HG03039 (cell line): ENCODE measurements at regions not wholly inside any gene's neighbourhood (a gene's known extent, or its start where the extent isn't known, plus 50 kb on each side); places are given as distances from the start of the nearest gene placed in this dataset.
"Not testable (repeated sequence)": the region's sequence is repeated elsewhere in the genome, so short reads cannot be mapped to it uniquely, and the experiment has no call there.

Experiments
- ATAC-seq: cut with Tn5 transposase; IDR thresholded peaks from one replicate; pipeline ENCODE4 v1.9.1; 2021; ENCODE audit warnings: mild to moderate bottlenecking, moderate library complexity; ENCODE audit not compliant: unreplicated experiment

DNA sequence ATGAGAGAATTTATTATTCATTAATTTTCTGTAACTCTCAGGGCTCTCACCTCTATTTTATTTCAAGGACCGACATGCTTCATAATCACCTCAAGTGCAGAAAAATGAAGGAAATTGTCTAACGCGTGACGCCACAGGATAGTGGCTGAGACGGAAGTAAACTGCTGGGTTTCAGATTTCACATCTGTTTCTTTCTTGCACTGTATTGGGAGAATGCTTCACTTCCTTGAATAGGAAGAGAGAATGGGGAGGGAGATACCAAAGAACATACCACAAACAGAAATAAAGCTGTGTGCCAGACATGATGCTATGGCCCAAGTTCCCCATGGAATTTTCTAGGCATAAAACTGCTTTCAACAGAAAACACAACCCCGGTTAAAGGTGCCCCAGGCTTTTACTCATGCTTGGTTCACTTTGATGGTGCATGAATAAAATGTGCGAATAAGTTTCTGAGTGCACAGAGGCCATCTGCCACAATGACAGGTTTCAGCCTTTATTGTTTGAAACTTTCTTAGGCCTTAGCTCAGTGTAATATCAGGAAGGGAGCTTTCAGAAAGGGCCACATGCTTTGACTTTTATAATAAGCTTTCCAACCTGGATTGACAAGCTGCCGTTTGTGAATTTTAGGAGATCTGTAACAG lies 1116.4 kb downstream of the SOCS6 start:
- no peak for ATAC-seq

- no peak for ATAC-seq
These were observed 1114.7 kb downstream of the SOCS6 start for GRCh38 chr18:71403501-71403900.

DNA sequence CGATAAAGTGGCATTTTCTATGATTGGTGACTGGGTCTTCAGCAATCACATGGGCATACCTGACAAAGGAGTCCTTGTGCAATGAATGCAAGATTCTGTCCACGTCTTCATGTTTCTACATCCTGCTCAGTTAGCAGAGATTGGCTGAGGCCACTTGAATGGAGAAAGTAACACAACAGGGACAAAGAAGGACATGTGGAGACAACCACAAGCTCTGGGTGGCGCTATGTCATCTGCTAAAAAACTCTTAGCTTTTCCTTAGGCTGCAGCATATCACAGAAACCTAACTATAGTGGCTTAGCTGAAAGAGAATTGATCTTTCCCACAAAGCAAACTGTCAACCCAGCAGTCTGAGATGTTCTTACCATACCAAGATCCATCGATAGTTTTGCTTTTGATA lies 1109.7 kb downstream of the SOCS6 start:
- ATAC-seq: no peak

GRCh38 chr18:71388148-71388547 lies 1099.3 kb downstream of the SOCS6 start:
- ATAC-seq: no peak

GRCh38 chr18:71374294-71375000 lies 1085.6 kb downstream of the SOCS6 start:
- no peak for ATAC-seq

DNA sequence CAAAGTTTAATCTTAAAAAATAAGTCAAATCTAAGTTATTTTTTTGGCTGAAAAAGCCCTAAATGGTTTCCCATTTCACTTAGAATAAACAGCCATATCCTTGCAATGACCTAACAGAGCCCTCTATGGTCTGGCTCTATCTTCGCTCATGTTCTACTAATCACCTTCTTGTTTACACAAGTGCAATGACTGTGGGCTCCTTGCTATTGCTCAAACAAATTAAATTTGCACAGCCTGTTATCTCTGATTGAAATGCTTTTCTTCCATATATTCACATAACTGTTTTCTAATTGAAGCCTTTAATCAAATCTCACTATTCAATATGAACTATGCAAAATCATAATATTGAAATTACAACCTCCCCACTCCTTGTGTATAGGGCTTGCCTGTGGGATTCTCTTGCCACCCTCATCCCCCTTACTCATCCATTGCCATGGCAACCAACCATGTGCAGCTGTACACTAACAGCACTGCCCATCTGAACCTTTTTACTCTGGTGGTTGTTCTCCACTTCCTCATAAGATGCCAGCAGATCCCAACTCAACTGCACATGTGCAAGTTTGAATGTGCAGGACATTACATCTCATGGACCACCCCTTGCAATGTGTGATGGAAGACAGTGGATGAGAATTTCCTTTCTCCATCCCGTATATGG lies 1083.2 kb downstream of the SOCS6 start:
- ATAC-seq: no peak

GRCh38 chr18:71370671-71371445 lies 1082.0 kb downstream of the SOCS6 start:
- ATAC-seq: no peak

DNA sequence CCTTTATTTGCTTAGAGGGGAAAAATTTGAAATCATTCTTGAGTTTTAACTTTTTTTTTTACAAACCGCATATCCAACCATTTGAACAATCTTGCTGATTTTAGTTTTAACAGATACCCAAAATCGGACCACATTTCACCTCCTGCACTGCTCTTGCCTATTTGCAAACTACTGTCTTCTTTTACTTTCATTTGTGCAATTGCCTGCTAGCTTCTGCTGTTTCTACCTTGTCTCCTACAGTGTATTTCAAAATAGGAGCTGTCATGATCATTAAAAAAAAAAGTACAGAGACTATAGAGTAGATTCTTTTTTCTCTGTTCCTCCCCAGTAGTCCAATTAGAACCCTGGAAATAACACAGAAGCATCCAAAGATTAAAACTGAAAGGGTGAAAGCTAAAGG lies 1081.2 kb downstream of the SOCS6 start:
- ATAC-seq: no peak

DNA sequence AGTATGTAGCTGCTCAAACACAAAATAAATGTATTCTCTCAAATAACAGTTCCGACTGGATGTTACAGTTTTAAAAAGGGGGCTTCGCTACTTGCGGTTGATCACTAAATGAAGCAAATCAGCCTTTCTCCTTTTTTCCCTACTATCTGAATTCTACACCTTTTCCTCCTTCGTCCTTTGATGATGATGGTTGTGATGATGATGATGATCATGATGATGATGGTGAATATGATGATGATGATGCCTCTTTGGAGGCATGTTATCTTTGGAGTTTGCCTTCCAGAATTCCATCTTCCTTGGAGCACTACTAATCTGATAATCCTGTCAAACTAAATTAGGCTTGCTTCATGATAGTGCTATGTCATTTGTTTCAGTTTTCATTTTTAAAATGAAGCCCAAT lies 1073.3 kb downstream of the SOCS6 start:
- no peak for ATAC-seq

GRCh38 chr18:71355599-71355998 lies 1066.8 kb downstream of the SOCS6 start:
- not testable (repeated sequence) for ATAC-seq

GRCh38 chr18:71352618-71353017 lies 1063.8 kb downstream of the SOCS6 start:
- ATAC-seq: no peak

DNA sequence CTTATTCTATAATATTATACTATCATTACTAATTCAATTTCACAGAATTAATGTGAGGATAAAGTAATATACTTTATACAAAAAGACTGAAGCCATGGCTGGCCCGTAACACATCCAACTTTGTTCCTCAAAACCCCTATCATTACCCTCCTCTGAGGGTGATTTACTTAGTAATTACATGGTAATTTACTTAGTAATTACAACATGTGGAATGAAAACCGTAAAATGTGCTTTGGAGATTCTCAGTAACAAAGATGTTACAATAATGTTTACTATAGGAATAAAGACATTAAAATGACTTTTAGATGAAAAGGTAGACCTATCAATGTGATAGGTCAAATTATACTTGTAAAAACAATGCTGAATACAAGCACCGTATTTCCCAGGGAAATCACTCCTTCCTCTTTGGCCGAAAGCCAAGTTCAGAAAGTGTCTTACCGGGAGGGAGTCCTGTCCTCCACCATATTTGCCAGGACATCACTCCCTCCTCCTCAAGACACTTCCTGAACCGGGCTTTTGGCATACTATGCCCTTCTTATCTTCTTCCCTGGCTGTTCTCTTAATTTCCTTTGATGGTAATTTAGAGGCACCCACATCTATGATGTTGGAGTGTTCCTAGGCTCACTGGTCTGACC lies 1047.8 kb downstream of the SOCS6 start:
- no peak for ATAC-seq

GRCh38 chr18:71329563-71329962 lies 1040.7 kb downstream of the SOCS6 start:
- no peak for ATAC-seq

DNA sequence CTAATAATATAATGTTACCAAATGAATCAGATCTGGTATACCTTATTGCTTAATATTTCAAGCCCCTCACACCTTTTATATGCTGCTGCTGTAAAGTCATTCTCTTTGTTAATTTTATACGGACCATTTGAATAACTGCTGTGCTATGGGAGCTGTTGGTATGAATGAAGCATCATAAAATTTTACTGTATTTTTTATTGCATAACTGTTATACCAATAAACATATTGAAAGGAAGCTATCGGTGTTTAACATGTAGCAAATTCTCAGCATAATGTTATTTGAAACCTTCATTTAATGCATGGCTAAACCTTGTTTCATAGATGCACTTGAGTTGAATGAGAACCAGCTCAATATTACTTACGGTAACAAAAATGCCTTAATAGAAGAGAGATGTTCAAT lies 1040.3 kb downstream of the SOCS6 start:
- no peak for ATAC-seq

- no peak for ATAC-seq
These were observed 1039.0 kb downstream of the SOCS6 start for GRCh38 chr18:71327850-71328249.

DNA sequence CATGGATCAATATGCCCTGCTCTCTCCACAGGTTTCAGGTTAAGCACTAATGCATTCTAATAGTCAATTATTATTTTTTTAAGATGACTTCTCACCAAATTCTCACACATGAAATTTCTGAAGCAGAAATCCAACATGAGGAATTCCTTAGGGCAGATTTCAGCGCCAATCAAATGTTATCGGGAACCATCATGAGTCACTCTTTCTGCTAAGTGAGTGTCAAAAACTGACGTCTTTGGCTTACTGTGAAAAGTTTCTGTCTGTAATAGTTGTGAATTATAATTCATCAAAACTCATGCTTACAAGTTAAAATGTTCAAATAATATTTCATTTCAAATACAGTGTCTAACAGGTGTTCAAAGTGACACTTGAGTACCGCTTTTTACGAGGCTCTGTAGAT lies 1038.6 kb downstream of the SOCS6 start:
- no peak for ATAC-seq

DNA sequence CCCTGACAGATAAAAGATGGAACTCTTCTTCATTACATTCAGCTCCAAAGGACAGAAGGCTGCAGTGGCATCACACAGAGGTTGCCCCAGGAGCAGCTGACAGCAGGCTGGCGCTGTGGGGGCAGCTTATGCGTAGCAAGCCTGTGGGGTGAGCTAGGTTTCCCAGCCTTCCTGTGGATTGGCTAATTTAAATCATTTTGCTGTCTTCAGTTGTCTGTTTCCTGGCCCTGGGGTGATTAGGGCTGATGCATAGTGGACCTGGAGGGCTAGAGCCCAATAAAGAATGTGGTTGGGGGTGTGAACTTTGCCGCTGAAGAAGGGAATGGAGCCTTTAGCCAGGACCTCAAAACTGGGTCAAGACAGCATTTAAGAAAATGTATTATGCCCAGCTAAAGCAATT lies 1038.0 kb downstream of the SOCS6 start:
- ATAC-seq: no peak

DNA sequence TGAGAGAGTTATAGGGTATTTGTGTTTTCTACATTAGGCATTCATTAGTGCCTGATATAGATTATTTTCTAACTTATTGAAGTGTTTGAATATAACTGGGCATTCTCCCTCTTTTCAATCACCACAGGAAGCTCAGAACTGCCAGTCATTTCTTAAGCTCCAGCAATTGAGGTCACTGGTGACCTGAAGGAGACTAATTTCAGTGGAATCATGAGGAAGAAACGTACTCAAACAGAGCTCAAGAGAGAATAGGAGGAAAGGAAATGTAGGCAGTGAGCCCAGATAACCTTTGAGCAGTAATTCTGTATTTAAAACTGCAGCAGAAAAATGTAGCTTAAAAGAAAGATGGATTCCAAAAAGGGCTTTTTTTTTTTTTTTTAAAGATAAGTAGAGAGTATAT lies 1035.5 kb downstream of the SOCS6 start:
- ATAC-seq: no peak

GRCh38 chr18:71322201-71322600 lies 1033.4 kb downstream of the SOCS6 start:
- no peak for ATAC-seq

DNA sequence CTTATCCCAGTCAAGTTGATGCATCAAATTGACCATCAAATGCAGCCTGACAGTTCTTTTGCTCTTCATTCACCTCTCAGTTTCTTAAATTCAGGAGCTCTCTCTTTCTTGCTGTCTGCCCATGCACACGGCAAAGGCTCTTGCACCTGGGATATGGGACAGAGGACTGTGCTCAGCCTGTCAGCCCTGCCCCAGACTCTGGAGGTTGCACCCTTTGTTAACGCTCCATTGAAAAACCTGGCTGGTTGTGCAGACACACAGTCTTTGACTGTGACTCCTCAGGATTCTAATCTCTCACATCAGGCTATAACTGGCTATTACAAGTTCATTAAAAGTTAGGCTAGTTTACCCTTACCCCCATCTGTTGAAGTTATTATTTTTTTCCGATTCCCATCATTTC lies 1032.5 kb downstream of the SOCS6 start:
- ATAC-seq: no peak

DNA sequence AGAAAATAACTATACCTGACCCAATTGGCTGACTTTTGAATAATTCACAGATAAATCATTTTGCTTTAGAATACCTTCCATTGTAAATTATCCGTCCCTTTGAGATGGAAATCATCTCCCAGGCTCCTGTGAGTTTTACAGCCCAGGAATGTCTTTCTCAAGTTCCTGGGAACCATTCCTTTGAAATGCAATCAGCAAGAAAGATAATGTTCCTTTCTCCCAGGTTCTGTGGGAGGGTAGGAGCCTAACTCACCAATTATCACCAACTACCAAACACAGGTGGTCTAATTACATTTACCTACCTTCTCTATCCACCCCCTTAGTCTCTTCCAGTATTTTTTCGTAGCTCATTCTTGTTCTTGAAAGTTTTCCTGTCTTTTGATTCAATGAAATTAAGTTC lies 1016.0 kb downstream of the SOCS6 start:
- no peak for ATAC-seq
